ENCODE measurements at regions not wholly inside any gene's neighbourhood (a gene's known extent, or its start where the extent isn't known, plus 50 kb on each side); places are given as distances from the start of the nearest gene placed in this dataset.

DNA sequence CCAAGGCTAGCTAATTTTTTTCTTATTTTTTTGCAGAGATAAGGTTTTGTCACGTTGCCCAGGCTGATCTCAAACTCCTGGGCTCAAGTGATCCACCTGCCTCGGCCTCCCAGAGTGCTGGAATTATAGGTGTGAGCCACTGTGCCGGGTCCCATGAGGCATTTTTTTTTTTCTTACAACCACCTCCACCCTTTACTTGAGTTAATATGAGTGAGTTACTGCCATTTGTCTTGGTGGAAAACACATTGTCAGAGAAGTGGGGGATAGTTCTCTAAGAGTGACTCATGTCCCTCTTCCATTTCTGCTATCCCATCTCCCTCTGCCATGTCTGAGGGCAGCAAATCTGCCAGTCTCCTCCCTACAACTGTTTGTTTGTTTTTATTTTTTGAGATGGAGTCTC is 163.4 kb upstream of the CLINT1 start:
- DNase-seq (ENCODE audit: low read depth) = no peak

DNA sequence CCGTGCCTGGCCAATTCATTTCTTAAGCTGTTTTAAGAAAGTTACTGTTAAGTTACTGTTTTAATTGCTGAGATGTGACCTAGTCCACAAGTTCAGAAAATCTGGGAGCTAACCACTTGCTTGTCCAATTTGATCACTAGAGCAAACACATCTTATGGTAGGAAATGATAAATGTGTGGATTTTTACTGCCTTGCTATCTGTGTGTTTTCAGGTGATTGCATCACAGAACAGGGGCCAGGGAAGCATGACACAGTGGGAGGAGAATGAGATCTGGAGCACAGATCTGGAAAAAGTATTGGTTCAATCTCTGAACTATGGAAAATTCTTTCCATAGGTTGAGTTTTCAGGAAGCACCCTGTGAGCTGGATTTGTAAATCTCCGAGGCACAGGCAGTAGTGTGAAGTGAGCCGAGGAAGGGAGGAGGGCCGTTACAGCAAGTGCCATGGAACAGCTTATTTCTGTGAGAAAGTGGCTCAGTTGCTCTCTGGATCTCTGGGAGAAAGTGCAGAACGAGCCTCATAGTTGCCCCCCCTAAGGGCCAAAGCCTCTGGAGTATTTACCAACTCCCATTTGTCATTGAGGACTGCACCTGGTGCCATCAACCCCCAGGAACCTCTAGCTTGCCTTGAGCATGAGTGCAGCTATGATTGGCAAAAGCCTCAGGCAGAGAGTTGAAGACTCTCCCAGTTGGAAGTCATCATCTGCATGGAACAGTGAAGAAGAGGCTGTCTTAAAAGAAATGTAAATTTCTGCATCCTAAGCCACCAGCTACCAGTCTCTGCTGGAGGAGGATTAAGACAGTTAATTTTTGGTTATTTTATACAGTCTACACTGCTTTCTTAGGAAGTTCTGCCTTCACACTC is 161.8 kb upstream of the CLINT1 start:
- no peak for DNase-seq (ENCODE audit: low read depth)

DNA sequence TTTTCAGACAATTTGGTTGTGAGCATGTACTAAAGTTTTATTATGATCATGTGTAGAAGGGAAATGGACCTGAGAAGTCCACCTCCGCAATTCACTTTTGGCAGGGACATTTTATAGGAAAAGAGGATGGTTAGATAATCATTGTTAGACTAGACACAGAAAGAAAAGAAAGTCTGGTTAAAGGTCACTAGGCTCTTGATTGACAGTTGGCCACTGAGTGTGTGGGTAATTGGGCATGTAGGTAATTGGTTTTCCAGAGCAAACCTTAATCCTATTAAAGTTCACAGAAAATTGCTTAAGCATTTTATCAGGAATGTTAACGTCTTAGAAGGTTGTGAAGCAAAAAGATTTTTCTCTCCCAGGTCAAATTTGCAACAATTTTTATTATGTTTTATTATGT is 158.5 kb upstream of the CLINT1 start:
- DNase-seq (ENCODE audit: low read depth) = no peak

DNA sequence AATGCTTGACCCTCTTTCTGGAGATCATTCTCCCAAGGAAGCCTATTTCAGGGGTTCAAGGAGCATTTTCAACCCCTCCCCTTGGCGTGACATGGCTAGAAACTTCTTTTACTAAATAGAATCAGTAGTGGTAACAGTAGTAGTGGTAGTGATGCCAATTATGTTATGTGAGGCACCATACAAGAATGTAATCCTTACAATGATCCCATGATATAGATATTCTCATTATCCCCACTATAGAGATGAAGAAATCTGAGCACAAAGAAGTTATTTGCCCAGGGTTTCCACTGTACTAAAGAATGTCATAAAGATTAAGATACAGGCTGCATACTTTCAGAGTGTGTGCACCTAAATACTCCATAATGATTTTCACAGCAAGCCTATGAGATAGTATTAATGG is 155.4 kb upstream of the CLINT1 start:
- no peak for DNase-seq (ENCODE audit: low read depth)

DNA sequence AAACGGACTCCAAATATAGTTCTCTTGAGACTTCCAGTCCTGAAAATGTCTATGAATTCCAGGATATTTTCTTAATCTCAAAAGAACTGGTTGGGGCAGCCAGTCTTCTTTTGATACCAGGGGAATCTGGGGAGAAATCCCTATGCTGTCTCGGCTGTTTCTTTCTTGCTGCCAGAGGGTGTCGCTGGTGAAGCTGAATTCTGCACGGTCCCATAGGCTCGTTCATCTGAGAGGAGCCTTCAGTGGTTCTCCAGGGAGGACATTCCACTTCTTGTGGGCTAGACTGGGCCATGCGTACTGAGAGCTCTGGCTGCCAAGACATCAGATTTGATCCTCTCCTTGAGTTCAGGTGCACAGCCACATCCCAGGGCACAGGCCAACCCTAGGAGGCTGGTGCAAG is 155.0 kb upstream of the CLINT1 start:
- DNase-seq (ENCODE audit: low read depth) = no peak

DNA sequence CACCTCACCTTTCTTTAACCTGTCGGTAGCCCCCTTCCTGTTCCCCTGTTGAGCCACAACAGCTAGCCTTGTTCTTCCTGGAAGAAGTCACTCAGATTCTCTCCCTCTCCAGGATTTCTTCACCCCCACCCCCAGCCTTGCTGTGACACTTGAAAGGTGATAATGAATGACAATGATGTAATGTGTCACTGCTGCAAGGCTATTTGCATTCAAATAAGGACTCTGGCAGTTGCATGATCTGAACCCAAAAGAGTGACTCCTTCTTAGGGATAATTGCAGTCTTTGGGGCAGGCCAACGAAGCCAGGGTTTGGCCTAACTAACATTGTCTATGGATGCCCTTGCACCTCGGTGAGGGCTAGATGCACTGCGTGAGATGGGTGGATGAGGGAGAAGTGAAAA is 154.4 kb upstream of the CLINT1 start:
- DNase-seq (ENCODE audit: low read depth) = no peak

DNA sequence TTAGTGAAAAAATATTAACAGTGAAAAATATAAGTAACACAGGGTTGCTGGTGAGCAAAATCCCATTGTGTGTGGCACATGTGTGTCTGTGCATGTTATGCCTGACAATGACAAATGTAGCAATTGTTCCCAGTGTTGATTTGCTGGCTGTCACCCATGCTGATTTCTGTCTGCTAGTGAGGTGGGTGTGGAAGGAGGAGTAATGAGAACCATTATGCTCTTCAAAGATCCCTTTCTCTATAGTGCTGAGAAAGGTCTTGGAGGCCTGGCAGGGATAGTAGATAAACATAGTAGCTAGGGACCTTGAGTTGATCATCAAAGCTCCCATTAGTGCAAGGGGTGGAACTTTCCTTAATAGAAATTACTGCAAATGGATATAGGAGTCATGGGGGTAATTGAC is 152.5 kb upstream of the CLINT1 start:
- DNase-seq (ENCODE audit: low read depth) = no peak

DNA sequence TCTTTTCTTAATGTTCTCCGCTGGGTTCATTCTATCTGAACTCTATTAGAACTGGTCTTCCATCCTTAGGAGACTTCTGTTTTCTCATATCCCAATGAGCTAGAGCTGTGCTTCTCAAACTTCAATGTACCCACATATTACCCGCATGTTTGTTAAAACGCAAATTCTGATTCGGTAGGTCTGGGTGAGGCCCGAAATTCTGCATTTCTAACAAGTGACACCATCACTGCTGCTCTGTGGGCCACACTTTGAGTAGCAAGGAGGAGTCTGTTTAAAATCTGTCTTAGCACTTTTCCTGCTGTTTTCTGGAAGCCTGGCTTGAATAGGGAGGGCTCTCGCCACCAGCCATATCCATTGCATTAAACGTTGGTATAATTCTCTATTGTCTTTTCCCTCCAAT is 151.9 kb upstream of the CLINT1 start:
- no peak for DNase-seq (ENCODE audit: low read depth)

DNA sequence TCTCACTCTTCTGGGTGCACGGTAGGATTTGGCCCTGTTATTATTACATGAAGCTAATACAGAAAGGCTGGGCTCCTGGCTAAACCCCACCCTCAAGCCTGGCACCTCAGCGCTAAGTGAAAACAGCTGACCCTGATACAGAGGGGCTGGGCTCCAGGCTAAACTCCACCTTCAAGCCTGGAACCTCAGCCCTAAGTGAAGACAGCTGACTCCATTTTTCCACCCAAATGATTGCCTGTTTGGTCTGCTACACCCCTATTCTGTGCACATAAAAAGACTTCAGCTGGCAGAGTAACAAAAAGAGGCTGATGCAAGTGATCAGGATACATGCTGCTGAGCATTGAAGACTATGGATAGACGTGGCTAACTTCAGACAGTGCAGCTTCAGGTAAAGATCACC is 148.4 kb upstream of the CLINT1 start:
- no peak for DNase-seq (ENCODE audit: low read depth)

DNA sequence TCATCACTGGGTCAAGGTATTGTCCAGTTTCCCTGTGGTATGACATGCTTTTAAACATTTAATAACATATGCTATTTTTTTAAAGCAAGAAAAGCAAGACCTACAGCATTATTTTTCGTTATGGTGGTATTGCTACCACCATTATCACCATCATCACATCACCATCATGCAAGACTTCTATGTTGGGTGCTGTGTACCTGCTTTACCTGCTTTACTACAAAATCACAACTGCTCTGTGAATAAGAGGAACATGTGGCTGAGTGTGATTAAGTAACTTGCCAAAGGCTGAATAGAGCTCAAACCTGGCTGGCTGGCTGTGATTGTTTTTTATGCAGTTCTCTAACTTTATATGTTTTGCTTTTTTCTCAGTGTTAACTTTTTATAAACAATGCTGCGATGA is 140.8 kb upstream of the CLINT1 start:
- no peak for DNase-seq (ENCODE audit: low read depth)

DNA sequence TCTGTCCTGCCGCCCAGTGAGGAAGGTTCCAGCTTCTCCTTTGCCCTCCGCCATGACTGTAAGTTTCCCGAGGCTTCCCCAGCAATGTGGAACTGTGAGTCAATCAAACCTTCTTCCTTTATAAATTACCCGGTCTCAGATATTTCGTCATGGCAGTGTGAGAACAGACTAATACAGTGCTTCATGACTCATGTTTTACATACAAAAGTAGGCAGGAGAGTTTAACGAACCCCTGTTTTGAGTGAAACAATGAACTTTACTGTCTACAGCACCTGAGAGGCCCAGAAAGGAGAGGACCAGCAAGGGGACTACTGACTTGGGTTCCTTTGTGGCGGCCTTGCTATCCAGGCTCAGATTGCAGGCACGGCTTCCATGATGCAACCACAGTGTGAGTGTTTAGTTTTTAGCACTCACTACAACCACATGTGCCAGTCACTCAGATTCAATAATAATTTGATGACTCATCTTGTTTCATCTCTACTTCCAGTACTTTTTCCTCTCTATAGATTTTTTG is 139.1 kb upstream of the CLINT1 start:
- DNase-seq (ENCODE audit: low read depth) = no peak

DNA sequence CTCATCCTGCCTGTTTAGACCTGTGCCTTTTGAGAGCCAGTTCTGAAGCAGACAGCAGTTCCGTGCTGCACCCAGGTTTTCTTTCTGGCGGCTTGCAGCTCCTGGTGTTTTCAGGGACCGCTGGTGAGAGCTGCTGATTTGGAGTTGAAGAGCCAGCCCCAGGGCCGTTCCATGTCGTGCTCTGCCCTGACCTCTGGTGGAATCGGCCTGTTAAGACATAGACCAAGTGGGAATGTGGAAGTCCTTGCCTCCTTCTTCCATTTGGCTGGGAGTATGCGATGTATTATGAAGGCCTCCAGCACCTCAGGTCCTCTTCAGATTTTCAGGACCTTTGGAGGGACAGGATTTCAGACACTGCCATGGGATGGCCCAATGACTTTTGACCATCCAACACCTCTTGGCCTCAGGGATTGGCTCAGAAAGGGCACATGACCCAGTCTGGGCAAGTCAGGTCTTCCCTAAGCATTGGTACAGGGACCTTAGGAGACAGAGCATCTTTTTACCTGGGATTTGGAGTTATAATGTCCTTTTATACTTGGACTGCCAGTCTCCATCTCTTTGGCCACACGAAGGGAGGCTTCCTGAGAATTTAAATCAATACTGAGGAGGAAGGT is 136.1 kb upstream of the CLINT1 start:
- DNase-seq (ENCODE audit: low read depth) = no peak

DNA sequence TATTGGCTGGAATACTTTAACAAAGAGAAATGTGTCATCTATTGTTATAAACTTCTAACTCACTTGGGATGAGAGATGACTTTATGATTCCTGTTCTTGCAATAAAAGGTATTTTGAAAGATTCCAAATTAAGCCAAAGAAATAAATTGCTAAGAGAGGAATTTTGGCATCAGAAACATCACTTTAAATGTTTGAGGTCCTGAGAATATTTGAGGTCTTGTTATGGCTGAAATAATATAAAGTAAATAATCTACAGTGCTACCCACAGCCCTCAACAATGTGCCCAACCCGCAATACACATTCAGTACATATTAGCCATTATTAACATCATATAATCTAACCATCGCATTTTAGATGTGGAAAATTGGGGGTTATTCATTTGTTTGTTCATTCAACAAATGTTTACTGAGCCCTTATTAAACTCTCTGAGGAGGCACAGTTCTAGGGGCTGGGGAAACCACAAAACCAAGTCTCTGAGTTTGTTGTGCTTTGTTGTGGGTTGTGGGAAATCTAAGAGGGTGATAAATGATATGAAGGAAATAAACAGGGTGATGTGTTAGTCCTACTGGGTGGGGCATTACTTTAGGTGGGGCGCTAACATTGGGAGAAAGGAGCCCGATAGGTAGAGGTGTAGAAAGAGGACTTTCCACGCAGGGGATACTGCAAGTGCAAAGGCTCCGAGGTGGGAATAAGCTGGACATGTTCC is 135.2 kb upstream of the CLINT1 start:
- no peak for DNase-seq (ENCODE audit: low read depth)

DNA sequence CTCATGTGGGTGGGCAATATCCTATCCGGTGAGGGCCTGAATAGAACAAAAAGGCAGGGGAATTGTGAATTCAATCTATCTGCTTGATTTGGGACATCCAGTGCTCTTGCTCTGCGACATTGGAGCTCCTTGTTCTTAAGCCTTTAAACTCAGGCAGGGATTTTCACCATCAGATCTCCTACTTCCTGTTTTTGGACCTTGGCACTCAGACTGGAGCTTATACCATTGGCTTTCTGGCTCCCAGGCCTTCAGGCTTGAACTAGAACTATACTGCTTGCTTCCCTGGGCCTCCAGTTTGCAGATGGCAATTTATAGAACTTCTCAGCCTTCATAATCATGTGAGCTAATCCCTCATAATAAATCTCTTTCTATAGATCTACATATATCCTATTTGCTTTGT is 134.3 kb upstream of the CLINT1 start:
- DNase-seq (ENCODE audit: low read depth) = no peak

DNA sequence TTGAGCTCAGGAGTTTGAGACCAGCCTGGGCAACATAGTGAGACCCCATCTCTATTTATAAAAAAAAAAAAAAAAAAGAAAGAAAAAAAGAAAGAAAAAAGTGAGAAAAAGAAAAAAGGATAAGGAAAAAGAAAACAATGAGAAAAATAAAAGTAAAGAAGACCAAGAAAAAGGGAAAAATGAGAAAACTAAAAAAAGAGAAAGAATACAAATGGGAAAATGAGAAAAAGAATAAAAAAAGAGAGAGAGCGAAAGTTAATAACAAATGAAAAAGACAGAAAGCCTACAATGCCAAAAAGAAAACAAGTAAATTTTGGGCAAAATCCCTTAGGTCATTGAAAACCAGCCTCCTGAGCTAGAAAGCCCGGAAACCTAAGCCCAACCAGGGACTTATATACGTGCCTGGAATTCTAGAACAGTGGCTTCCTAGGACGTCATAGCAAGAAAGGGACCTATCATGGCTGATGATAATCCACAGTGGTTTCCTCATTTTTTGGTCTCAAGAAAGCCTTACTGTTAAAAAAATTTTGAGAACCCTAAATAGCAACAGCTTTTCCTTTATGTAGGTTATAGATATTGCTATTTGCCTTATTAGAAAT is 131.7 kb upstream of the CLINT1 start:
- no peak for DNase-seq (ENCODE audit: low read depth)

DNA sequence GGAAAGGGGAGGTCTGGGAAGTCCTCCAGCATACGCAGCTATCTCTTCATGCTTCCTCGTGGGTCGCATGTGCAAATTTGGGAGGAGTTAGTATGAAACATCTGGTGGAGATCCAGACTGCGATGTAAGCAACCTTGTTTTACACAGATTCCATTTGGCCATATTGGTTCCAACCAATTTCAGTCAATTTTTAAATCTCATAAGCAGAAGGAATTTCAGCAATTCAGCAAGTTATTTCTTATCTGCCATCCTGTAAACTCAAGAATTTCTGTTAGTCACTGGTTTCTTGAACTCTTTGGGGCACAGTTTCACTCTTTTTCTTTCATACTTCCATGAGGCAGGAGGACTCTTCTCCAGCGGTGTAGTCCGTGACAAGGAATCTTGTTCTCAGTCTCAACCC is 130.4 kb upstream of the CLINT1 start:
- no peak for DNase-seq (ENCODE audit: low read depth)

DNA sequence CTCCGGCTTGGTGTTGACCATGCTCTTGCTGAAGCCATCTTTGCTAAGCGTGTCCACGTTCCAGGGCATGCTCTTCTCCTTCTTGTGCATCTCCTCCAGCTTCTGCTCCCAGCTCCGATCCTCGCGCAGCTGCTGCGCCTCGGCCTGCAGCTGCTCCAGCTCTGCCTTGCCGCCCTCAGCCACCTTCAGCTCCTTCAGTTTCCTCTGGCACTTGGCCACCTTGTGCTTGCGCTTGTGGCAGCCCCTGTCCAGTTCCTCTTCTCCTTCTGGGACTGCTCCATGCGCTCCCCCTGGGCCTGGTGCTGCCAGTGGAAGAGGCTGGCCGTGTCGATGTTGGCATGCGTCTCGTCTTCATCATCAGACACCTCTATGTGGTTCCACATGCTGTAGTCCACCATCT is 128.3 kb upstream of the CLINT1 start:
- DNase-seq (ENCODE audit: low read depth) = no peak

DNA sequence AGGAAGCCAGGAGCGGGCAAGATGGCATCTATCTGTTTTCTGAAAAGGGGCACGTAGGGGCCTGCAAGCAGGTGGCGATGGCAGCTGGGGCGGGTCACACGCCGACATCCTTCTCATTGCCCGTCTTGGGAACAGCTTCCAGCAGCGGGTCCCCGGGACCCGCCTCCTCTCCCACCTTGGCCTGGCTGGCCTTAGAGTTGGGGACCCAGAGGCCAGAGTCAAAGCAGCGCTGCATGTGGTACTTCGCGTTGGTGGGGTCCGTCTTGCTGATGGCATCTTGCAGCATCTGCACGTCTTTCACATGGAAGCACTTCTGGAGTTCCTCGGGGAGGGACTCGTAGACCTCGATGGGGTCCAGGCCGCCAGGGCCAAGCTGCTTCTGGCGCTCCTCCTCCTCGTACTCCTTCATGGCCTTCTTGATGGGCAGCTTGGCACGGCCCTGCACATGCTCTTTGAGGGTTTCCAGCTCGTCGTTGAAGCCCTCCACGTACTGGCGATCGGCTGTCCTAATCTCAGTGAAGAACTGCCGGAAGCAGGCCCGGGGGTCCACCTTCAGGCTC is 127.6 kb upstream of the CLINT1 start:
- no peak for DNase-seq (ENCODE audit: low read depth)

DNA sequence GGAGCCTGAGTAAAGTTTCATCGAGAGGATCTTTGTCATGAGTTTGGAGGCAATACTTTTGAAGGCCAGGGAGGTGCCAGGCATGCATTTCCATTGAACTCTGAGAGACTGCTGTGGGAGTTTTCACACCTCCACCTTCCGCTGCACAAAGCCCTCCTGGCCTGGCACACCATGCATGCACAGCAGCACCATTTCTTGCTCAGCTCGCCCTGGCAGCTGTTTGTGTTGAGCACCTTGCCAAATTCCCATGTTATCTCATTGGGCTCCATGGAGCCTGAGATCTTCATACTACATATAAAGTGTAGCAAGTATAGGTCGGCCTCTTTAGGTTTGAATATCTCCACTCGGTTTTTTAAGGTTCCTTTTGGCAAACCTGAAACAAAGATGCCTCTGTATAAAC is 125.7 kb upstream of the CLINT1 start:
- no peak for DNase-seq (ENCODE audit: low read depth)

DNA sequence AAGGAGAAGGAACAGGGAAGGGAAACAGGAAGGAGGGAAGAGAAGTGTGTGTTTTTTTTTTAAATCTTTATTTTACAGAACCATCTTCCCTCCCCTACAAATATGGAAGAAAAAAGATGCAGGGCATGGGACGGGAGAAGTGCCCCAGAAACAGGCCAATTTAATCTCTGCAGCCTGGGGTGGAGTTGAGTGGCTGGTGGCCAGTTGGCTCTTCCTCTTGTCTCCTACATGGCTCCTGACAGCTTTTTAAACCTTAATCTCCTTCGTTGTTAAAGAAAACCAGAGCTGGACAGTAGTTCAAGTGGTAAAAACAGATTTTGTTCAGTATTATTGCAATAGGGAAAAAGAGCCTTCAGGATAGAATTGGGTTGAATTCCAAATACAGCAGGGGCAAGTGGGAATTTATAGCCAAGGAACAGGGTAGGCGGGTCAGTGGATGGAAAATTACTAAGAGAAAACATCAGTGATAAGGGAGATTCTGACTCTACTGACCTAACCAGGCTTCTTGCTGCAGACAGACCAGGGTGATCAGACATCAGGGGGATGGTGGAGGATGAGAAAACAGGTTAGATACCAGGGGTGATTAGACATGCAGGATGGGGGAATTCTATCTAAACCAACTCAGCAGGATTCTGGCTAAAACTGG is 125.1 kb upstream of the CLINT1 start:
- DNase-seq (ENCODE audit: low read depth) = no peak

DNA sequence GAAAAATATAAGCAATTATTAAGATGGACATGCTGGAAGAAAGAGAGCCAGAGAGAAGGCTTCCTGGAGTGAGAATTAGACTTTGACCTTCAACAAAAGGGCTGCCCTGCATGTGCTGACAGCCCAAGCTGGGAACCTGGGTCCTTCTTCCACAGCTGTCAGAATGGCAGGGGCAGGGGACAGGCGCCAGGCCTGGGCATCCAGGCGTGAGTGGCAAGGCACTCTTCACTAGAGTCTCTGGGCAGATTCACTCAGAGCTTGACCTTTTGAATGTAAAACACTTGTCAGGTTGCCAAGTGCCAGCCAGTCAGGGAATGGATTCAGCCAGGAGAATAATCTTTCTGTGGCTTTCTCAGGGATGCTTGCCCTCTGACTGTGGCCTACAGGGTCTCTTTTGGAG is 119.1 kb upstream of the CLINT1 start:
- DNase-seq (ENCODE audit: low read depth) = no peak

DNA sequence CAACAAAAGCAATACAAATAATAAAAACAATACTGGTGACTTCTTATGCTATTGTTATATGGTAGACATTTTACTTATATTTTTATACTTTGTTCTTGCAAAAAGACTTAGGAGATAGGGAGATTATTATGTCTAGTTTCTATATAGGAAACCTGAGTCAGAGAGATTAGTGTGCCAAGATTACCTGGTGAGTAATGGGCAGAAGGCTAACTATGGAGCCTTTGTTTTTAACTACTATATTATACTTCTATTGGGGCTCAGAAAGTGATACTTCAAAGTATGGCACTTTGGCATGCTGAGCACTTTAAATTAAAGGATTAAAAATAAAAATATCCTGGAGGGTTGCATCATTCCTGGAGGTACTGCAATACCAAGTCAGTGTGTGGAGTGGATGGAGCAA is 117.5 kb upstream of the CLINT1 start:
- no peak for DNase-seq (ENCODE audit: low read depth)
